ENCODE measurements at regions not wholly inside any gene's neighbourhood (a gene's known extent, or its start where the extent isn't known, plus 50 kb on each side); places are given as distances from the start of the nearest gene placed in this dataset.
A peak's percentile ranks its signal among the peaks of the same experiment; 100 is the strongest.

GRCh38 chr16:73831220-73831619 lies 465.4 kb upstream of the PSMD7 start:
- H3K27ac ChIP-seq (ENCODE audit: low read depth in 1 of 2, low read length in 2 of 2): no peak overlapping the region
- WGBS, 2 donors: 86 to 88% methylated on average over 8 of the region's 8 CpGs
- H3K4me1 ChIP-seq (ENCODE audit: control insufficient read depth in 1 of 2, insufficient read depth in 2 of 2, low read length in 2 of 2): no peaks in the 10 kb centered on the region
- no peaks in the 10 kb centered on the region for H3K27me3 ChIP-seq (ENCODE audit: control insufficient read depth in 1 of 2, insufficient read depth in 2 of 2, low read length in 1 of 2)
- DNase-seq (no peak), ATAC-seq (ENCODE audit: low FRiP score) (no peak)
- H3K9me3 ChIP-seq (ENCODE audit: control insufficient read depth, low read length): no peaks in the 10 kb centered on the region
- intact Hi-C loops (cut with DNase I): no loop called here
- H3K36me3 ChIP-seq (ENCODE audit: control insufficient read depth in 1 of 2, insufficient read depth in 2 of 2, low read length in 1 of 2): no peaks in the 10 kb centered on the region
- no peak overlapping the region for H3K4me3 ChIP-seq (ENCODE audit: low read length in 2 of 2)

GRCh38 chr16:73823205-73823849 lies 473.3 kb upstream of the PSMD7 start:
- no peaks in the 10 kb centered on the region for H3K4me1 ChIP-seq (ENCODE audit: control insufficient read depth in 1 of 2, insufficient read depth in 2 of 2, low read length in 2 of 2)
- intact Hi-C loops (cut with DNase I): no loop called here
- H3K36me3 ChIP-seq (ENCODE audit: control insufficient read depth in 1 of 2, insufficient read depth in 2 of 2, low read length in 1 of 2): no peaks in the 10 kb centered on the region
- no peak overlapping the region for H3K4me3 ChIP-seq (ENCODE audit: low read length in 2 of 2)
- H3K27ac ChIP-seq (ENCODE audit: low read depth in 1 of 2, low read length in 2 of 2): no peak overlapping the region
- DNase-seq (no peak), ATAC-seq (ENCODE audit: low FRiP score) (no peak)
- WGBS, 2 donors: 94 to 97% methylated on average over 7 of the region's 7 CpGs
- no peaks in the 10 kb centered on the region for H3K27me3 ChIP-seq (ENCODE audit: control insufficient read depth in 1 of 2, insufficient read depth in 2 of 2, low read length in 1 of 2)
- H3K9me3 ChIP-seq (ENCODE audit: control insufficient read depth, low read length): peaks cover 2% of the 10 kb centered on the region

DNA sequence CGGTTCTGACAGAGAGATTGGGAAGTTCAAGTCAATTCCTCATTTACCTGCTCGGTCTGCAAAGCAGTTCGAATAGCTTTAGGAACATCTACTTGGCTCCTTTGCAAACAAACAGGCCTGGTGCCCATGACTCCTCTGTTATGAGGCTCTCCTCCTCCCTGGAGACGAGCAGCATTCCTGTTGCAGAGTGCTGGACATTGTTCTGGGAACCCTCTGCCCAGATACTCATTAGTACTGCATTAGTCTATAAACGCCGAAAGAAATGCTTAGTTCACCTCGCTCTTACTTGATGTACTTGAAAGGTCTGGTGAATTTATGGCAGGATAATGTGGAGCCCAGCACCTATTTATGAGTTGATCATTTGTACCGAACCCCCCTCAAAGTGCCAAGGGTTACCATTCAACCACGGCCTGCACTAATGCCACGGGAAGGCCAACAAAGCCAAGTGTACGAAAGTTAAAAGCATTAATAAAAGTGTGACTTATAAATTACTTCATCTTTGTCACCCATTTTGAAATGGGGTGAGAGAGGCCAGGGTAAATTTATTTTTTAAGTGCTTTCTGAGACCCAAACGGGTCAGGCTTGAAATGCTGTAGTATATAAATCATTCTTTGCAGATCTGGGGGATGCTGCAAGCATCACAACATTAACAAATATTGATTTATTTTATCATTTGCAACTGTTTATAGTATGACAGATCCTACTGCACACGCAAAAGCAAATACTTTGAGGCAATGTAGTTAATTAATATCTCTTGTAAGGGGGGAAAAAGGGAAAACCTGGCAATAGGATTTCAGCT lies 478.9 kb upstream of the PSMD7 start:
- H3K9me3 ChIP-seq (ENCODE audit: control insufficient read depth, low read length): peaks cover 2% of the 10 kb centered on the region
- intact Hi-C loops (cut with DNase I): no loop called here
- no peaks in the 10 kb centered on the region for H3K27me3 ChIP-seq (ENCODE audit: control insufficient read depth in 1 of 2, insufficient read depth in 2 of 2, low read length in 1 of 2)
- no peaks in the 10 kb centered on the region for H3K4me1 ChIP-seq (ENCODE audit: control insufficient read depth in 1 of 2, insufficient read depth in 2 of 2, low read length in 2 of 2)
- no peak for DNase-seq
- H3K4me3 ChIP-seq (ENCODE audit: low read length in 2 of 2): no peak overlapping the region
- H3K27ac ChIP-seq (ENCODE audit: low read depth in 1 of 2, low read length in 2 of 2): no peak overlapping the region
- no peaks in the 10 kb centered on the region for H3K36me3 ChIP-seq (ENCODE audit: control insufficient read depth in 1 of 2, insufficient read depth in 2 of 2, low read length in 1 of 2)
- no peak for ATAC-seq (ENCODE audit: low FRiP score)
- 89 to 90% methylated on average over 13 of the region's 13 CpGs for WGBS, 2 donors

DNA sequence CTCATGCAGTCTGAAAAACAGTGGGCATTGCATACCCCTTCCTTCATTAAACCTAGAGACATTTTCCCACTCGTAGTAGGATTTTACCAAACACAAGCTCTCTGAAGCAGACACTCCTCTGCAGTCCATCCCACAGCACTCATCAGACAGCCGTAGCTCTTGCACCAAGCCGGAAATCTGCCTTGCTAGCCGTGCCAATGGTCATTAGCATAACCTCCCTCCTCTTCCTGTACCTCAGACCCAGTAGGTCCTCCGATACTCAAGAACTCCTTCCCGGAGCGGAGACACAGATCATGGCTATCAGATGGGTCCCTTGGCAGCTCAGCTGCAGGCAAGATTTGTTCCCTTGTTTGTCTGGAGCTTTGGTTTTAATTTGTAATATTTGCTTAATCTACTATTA lies 483.1 kb upstream of the PSMD7 start:
- 55 to 63% methylated on average over 7 of the region's 7 CpGs for WGBS, 2 donors
- H3K4me1 ChIP-seq (ENCODE audit: control insufficient read depth in 1 of 2, insufficient read depth in 2 of 2, low read length in 2 of 2): no peaks in the 10 kb centered on the region
- no peak overlapping the region for H3K27ac ChIP-seq (ENCODE audit: low read depth in 1 of 2, low read length in 2 of 2)
- DNase-seq (no peak), ATAC-seq (ENCODE audit: low FRiP score) (no peak)
- intact Hi-C loops (cut with DNase I): no loop called here
- H3K36me3 ChIP-seq (ENCODE audit: control insufficient read depth in 1 of 2, insufficient read depth in 2 of 2, low read length in 1 of 2): no peaks in the 10 kb centered on the region
- no peaks in the 10 kb centered on the region for H3K27me3 ChIP-seq (ENCODE audit: control insufficient read depth in 1 of 2, insufficient read depth in 2 of 2, low read length in 1 of 2)
- H3K9me3 ChIP-seq (ENCODE audit: control insufficient read depth, low read length): no peaks in the 10 kb centered on the region
- H3K4me3 ChIP-seq (ENCODE audit: low read length in 2 of 2): no peak overlapping the region

GRCh38 chr16:73804456-73804855 lies 492.2 kb upstream of the PSMD7 start:
- no peaks in the 10 kb centered on the region for H3K36me3 ChIP-seq (ENCODE audit: control insufficient read depth in 1 of 2, insufficient read depth in 2 of 2, low read length in 1 of 2)
- 97 to 100% methylated on average over 1 of the region's 1 CpG for WGBS, 2 donors
- no peak overlapping the region for H3K27ac ChIP-seq (ENCODE audit: low read depth in 1 of 2, low read length in 2 of 2)
- intact Hi-C loops (cut with DNase I): no loop called here
- H3K4me3 ChIP-seq (ENCODE audit: low read length in 2 of 2): no peak overlapping the region
- no peaks in the 10 kb centered on the region for H3K9me3 ChIP-seq (ENCODE audit: control insufficient read depth, low read length)
- DNase-seq (no peak), ATAC-seq (ENCODE audit: low FRiP score) (no peak)
- H3K4me1 ChIP-seq (ENCODE audit: control insufficient read depth in 1 of 2, insufficient read depth in 2 of 2, low read length in 2 of 2): no peaks in the 10 kb centered on the region
- H3K27me3 ChIP-seq (ENCODE audit: control insufficient read depth in 1 of 2, insufficient read depth in 2 of 2, low read length in 1 of 2): no peaks in the 10 kb centered on the region

- Histone ChIP-seq H3K9me3 (ENCODE audit: control insufficient read depth, low read length) (no peaks in the 10 kb centered on the region), H3K4me1 (ENCODE audit: control insufficient read depth in 1 of 2, insufficient read depth in 2 of 2, low read length in 2 of 2) (peaks cover 5 to 7% of the 10 kb centered on the region in 2 donors), H3K36me3 (ENCODE audit: control insufficient read depth in 1 of 2, insufficient read depth in 2 of 2, low read length in 1 of 2) (no peaks in the 10 kb centered on the region), H3K27ac (ENCODE audit: low read depth in 1 of 2, low read length in 2 of 2) (no peak overlapping the region), H3K4me3 (ENCODE audit: low read length in 2 of 2) (no peak overlapping the region), H3K27me3 (ENCODE audit: control insufficient read depth in 1 of 2, insufficient read depth in 2 of 2, low read length in 1 of 2) (no peaks in the 10 kb centered on the region)
- 72% methylated on average over 5 of the region's 5 CpGs for WGBS, 2 donors
- ATAC-seq (ENCODE audit: low FRiP score) (no peak), DNase-seq (no peak)
- intact Hi-C loops (cut with DNase I): no loop called here
Measured at GRCh38 chr16:73798471-73798870, 498.1 kb upstream of the PSMD7 start.

DNA sequence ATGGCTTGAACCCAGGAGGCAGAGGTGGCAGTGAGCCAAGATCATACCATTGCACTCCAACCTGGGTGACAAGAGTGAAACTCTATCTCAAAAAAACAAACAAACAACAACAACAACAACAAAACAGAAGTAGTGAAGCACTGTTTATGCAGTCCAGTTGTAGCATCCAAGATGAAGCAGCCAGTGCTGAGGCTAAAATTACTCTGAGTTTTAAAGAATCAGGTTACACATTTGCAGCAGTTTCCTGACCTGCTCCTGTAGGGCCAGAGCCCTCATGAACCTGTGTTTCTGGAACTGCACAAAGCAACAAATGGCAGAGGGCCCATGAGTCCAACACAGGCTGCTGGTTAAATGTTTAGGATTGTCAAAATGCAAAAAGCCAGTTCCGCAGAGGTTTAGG lies 499.5 kb upstream of the PSMD7 start:
- ATAC-seq (ENCODE audit: low FRiP score) (no peak), DNase-seq (no peak)
- Histone ChIP-seq H3K4me1 (ENCODE audit: control insufficient read depth in 1 of 2, insufficient read depth in 2 of 2, low read length in 2 of 2) (peaks cover 7 to 10% of the 10 kb centered on the region in 2 donors), H3K4me3 (ENCODE audit: low read length in 2 of 2) (no peak overlapping the region), H3K27ac (ENCODE audit: low read depth in 1 of 2, low read length in 2 of 2) (peak overlapping the region in 1 of 2 donors; percentile 11), H3K9me3 (ENCODE audit: control insufficient read depth, low read length) (no peaks in the 10 kb centered on the region), H3K36me3 (ENCODE audit: control insufficient read depth in 1 of 2, insufficient read depth in 2 of 2, low read length in 1 of 2) (no peaks in the 10 kb centered on the region), H3K27me3 (ENCODE audit: control insufficient read depth in 1 of 2, insufficient read depth in 2 of 2, low read length in 1 of 2) (no peaks in the 10 kb centered on the region)
- 55 to 68% methylated on average over 1 of the region's 1 CpG for whole genome bisulfite sequencing, 2 donors
- intact Hi-C loops (cut with DNase I): no loop called here

DNA sequence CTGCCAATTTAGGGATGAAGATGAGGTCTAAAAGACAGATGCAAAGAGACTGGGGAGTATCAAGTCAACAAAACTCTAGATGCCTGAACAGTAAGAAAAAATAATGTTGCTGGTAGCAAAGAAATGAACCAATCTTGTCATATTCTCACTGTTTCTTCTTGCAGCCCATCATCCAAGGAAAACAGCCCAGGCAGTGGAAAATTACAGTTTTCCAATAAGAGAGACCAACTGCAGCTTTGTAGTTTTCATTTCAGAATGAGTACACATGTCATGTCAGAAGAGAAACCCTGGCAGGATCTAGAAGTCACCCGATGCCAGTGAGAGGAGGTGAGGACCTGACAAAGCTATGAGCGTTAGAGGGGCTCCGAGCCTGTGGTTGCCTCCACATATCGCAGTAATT lies 500.4 kb upstream of the PSMD7 start:
- H3K27me3 ChIP-seq (ENCODE audit: control insufficient read depth in 1 of 2, insufficient read depth in 2 of 2, low read length in 1 of 2): no peaks in the 10 kb centered on the region
- peaks cover 7 to 10% of the 10 kb centered on the region in 2 donors for H3K4me1 ChIP-seq (ENCODE audit: control insufficient read depth in 1 of 2, insufficient read depth in 2 of 2, low read length in 2 of 2)
- intact Hi-C loops (cut with DNase I): no loop called here
- H3K27ac ChIP-seq (ENCODE audit: low read depth in 1 of 2, low read length in 2 of 2): peak overlapping the region; percentile 44 to 72
- DNase-seq: no peak
- H3K4me3 ChIP-seq (ENCODE audit: low read length in 2 of 2): no peak overlapping the region
- 1 to 10% methylated on average over 4 of the region's 4 CpGs for WGBS, 2 donors
- H3K9me3 ChIP-seq (ENCODE audit: control insufficient read depth, low read length): no peaks in the 10 kb centered on the region
- no peaks in the 10 kb centered on the region for H3K36me3 ChIP-seq (ENCODE audit: control insufficient read depth in 1 of 2, insufficient read depth in 2 of 2, low read length in 1 of 2)
- no peak for ATAC-seq (ENCODE audit: low FRiP score)

DNA sequence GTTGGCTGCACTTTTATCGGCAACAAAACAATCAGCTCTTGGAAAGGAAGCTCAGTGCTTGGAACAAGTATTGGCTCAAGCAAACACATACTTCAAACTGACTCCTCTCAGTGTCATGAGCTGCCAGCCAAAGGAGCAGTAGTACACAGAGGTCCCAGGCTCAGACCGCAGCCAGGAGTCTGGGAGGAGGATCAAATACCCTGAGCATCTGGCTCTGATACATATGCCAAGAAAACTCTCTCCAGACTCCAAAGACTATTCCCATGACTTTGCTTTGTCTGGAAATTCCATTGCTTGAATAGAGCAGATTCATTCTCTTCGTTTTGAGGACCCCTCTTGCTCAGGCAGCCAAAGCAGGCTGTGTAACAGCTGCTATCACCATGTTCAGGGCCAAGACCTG lies 501.6 kb upstream of the PSMD7 start:
- DNase-seq (peak in 1 of 2 donors; percentile 67), ATAC-seq (ENCODE audit: low FRiP score) (peak; percentile 78)
- H3K36me3 ChIP-seq (ENCODE audit: control insufficient read depth in 1 of 2, insufficient read depth in 2 of 2, low read length in 1 of 2): no peaks in the 10 kb centered on the region
- H3K27ac ChIP-seq (ENCODE audit: low read depth in 1 of 2, low read length in 2 of 2): peak overlapping the region in 1 of 2 donors; percentile 97
- intact Hi-C loops (cut with DNase I): no loop called here
- H3K9me3 ChIP-seq (ENCODE audit: control insufficient read depth, low read length): no peaks in the 10 kb centered on the region
- H3K4me1 ChIP-seq (ENCODE audit: control insufficient read depth in 1 of 2, insufficient read depth in 2 of 2, low read length in 2 of 2): peaks cover 7 to 10% of the 10 kb centered on the region in 2 donors
- H3K4me3 ChIP-seq (ENCODE audit: low read length in 2 of 2): no peak overlapping the region
- H3K27me3 ChIP-seq (ENCODE audit: control insufficient read depth in 1 of 2, insufficient read depth in 2 of 2, low read length in 1 of 2): no peaks in the 10 kb centered on the region
- 3% methylated on average over 3 of the region's 3 CpGs for WGBS, 2 donors

Data from aorta (tissue), 5 donors.